Islet precursor cell (in vitro differentiated cells): ENCODE measurements at regions not wholly inside any gene's neighbourhood (a gene's known extent, or its start where the extent isn't known, plus 50 kb on each side); places are given as distances from the start of the nearest gene placed in this dataset.

ENCODE experiments used
- DNase-seq: peaks from one replicate; pipeline ENCODE4 v3.0.0-alpha.2; 2018

- DNase-seq: no peak
Observed at GRCh38 chr16:79493911-79494310, 106.6 kb downstream of the MAF start.

- DNase-seq: no peak
Observed at GRCh38 chr16:79492036-79492435, 108.5 kb downstream of the MAF start.

DNA sequence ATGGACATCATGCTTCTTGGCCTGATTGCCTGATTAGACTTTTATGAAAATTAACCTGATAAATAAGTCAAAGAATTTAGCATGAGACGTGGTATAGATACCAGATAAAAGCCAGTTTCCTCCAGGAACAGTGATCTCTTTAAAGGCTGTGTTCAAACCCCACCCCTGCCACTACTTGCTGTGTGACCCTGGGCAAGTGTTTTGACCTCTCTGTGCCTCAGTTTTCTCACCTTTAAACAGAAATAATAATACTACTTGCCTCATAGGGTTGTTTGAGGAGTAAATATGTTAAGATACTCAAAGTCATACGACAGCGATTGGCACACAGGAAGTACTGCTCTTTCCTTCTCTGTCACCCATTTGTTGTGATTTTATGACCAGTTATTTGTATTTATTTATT lies 115.5 kb downstream of the MAF start:
- no peak for DNase-seq

DNA sequence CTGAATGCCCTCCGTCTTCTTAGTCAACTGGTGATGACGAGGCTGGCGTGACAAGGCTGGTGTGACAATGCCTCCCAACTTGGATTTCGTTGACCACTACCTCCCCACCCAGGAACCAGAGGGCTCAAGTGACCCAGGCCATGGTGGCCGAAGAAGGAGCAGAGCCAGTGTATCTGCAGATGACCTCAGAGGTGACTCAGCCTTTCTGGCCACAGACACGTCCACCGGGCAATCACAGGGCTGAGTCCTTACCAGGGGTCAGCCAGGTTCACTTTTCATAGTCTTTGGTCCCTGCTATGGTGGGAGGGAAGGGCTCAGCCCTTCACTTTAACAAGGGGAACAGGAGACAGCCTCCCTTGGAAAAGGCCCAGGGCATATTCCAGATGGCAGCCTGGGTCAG lies 116.3 kb downstream of the MAF start:
- no peak for DNase-seq

GRCh38 chr16:79483336-79483735 lies 117.2 kb downstream of the MAF start:
- DNase-seq: no peak

- no peak for DNase-seq
Observed at GRCh38 chr16:79482011-79482410, 118.5 kb downstream of the MAF start.

GRCh38 chr16:79480929-79481328 lies 119.6 kb downstream of the MAF start:
- DNase-seq: no peak

- no peak for DNase-seq
Observed at GRCh38 chr16:79480056-79480455, 120.5 kb downstream of the MAF start.

- no peak for DNase-seq
Observed at GRCh38 chr16:79476580-79476979, 124.0 kb downstream of the MAF start.

DNA sequence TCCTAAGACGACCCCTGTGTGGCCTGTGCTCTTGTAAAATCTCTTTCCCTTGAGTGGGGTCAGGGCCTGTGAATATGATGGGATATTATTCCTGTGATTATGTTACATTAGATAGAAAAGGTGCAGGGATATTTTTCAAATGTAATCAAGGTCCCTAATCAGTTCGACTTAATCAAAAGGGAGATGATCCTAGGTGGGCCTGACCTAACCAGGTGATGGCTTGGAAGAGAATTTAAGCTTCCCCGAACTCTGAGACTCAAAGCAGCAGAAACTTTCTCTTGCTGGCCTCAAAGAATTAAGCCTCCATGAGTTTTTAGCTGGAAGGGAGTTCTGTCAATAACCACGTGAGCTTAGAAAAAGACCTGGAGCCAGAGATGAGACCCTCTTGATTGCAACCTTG lies 124.7 kb downstream of the MAF start:
- no peak for DNase-seq

- no peak for DNase-seq
Observed at GRCh38 chr16:79473456-79473855, 127.1 kb downstream of the MAF start.

DNA sequence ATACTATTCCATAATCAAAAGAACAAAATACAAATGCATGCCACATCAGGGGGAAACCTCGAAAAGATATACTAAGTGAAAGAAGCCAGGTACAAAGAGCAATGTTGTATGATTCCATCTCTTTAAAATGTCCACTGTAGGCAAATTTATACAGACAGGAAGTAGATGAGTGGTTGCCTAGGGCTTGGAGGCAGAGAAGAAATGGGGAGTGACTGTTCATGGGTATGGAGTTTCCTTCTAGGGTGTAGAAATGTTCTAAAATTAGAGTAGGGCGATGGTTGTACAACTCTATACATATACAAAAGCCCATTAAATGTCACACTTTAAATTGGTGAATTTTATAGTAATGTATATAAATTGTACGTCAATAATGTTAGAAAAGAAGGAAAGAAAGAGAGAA lies 128.1 kb downstream of the MAF start:
- DNase-seq: no peak

- DNase-seq: no peak
Observed at GRCh38 chr16:79469999-79470398, 130.5 kb downstream of the MAF start.

GRCh38 chr16:79468631-79469030 lies 131.9 kb downstream of the MAF start:
- no peak for DNase-seq

DNA sequence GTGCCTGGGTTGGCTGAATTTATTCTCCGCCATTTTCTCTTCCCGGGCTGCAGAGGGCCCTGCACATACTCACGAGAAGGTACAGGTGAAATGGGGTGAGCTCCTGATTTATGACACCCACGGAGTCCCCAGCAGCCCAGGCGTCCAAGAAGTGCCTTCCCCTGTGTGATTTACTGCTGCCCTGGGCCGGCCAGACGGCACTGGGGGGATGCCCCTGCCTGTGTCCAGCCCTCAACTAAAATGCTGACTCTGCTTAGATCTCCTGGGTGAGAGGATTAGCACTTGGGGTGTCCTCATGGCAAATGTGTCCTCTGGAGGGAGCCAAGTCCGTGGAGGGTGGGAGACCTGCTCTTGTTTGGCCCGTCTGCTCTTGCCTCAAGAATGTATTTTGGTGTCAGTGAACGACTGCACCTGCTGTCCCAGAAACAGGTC lies 132.4 kb downstream of the MAF start:
- peak; percentile 57 for DNase-seq

GRCh38 chr16:79466111-79466510 lies 134.4 kb downstream of the MAF start:
- DNase-seq: no peak

DNA sequence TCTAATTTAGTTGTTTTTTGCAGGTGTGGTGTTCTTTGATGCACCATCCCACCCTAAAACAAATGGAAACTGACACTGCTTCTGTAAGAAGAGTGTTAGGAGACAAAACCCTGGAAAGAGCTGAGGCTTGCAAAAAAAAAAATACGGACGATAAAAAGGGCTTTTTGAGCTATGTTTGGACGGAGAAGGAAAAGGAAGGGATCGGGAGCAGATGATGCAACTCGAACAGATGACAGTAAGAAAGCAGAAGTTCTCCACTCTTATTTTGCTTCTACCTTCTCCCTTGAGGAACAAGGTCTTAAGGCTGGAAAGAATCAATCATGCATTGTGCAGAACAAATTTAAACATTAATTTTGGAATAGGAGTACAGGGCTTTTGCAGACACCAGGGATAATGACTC lies 136.7 kb downstream of the MAF start:
- DNase-seq: no peak

- no peak for DNase-seq
Observed at GRCh38 chr16:79456036-79456435, 144.5 kb downstream of the MAF start.

GRCh38 chr16:79452671-79453070 lies 147.9 kb downstream of the MAF start:
- DNase-seq: no peak

- DNase-seq: no peak
Observed at GRCh38 chr16:79451196-79451816, 149.2 kb downstream of the MAF start.

GRCh38 chr16:79449900-79450299 lies 150.6 kb downstream of the MAF start:
- DNase-seq: no peak

DNA sequence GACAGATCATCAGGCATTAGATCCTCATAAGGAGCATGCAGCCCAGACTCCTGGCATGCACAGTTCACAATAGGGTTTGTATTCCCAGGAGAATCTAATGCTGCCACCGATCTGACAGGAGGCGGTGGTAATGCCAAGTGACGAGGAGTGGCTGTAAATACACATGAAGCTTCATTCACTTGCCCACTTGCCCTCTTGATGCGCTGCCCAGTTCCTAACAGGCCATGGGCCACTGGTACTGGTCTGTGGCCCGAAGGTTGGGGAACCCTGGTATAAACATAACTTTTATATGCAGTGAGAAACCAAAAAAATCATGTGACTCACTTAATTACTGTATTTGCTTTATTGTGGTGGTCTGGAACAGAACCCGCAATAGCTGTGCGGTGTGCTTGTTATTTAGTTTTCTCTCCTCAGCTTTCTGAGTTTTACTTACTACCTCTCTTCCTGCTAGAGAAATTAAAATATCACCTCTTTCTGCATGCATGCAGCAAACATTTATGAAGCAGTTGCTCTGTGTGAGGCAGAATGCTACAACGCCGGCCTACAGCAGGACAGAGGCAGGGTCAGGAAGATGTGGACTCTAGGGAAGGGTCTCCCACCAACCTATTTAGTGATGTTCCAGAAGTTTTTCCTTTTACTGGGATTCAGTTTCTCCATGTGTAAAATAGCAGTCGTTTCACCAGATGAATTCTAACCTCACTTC lies 151.3 kb downstream of the MAF start:
- no peak for DNase-seq

DNA sequence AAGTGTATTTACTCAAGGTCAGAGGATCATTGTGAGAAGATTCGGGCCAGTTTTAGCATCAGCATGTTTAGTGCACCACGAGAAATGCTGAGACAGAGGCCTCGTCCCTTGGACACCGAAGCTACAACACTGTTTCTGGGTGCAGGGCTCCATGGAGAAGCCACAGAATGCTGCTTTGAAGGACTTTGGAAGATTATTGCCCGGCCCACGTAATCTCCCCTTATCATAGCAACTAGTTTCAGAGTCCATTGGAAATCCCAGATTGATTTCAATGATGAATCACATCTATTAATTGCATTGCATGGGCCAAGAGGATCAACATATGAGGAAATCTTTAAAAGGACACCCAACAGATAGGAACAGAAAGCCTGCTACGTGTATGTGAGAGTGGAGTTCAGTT lies 156.0 kb downstream of the MAF start:
- DNase-seq: no peak

DNA sequence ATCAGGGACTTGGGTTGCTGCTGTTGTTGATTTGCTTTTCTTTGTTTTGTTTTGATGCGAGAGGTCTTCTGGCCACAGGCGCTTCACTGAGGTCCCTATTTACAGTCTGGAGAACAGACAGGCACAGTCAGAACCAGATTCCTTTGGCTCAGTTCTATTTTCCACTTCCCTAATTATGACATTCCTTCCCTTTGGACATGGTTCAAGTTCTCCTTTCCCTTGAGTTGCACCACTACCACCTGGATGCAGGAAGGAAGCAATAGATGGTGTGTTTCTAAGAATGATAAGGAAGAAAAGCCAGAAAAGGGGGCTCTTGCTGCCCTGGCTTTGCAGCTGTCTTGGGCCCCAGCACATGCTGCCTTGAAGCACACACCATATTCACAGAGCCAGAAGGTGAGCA lies 160.6 kb downstream of the MAF start:
- no peak for DNase-seq
